Fibroblast of lung (primary cell): ENCODE measurements at regions not wholly inside any gene's neighbourhood (a gene's known extent, or its start where the extent isn't known, plus 50 kb on each side); places are given as distances from the start of the nearest gene placed in this dataset.
A peak's percentile ranks its signal among the peaks of the same experiment; 100 is the strongest.

Source experiments
- DNase-seq, 2 donors: peaks; one replicate each; pipeline versions ENCODE4 v3.0.0 to v3.0.0-alpha.2; 2010; ENCODE audit warnings: low read depth in 2 of 2
- H2AFZ ChIP-seq: 2 replicates; pipeline ENCODE4 v1.5.1; 2012; ENCODE audit warnings: low read length, control low read depth, inconsistent platforms
- H3K27ac ChIP-seq: 2 replicates; pipeline ENCODE4 v1.5.1; 2011; ENCODE audit warnings: low read length, control low read depth; ENCODE audit not compliant: insufficient read depth
- H3K27me3 ChIP-seq: 2 replicates; pipeline ENCODE4 v1.5.1; 2011; ENCODE audit warnings: mild to moderate bottlenecking, low read length; ENCODE audit not compliant: control insufficient read depth, insufficient read depth
- H3K36me3 ChIP-seq: 2 replicates; pipeline ENCODE4 v1.5.1; 2011; ENCODE audit warnings: low read length; ENCODE audit not compliant: control insufficient read depth, insufficient read depth
- H3K4me1 ChIP-seq: 2 replicates; pipeline ENCODE4 v1.5.1; 2011; ENCODE audit warnings: low read length; ENCODE audit not compliant: control insufficient read depth, insufficient read depth; ENCODE audit errors: extremely low read depth
- H3K4me2 ChIP-seq: 2 replicates; pipeline ENCODE4 v1.5.1; 2011; ENCODE audit warnings: low read length, control low read depth; ENCODE audit not compliant: insufficient read depth; ENCODE audit errors: extremely low read depth
- H3K4me3 ChIP-seq, 4 experiments: fragments of 200-600 bp in 1 of 4; sonication (generic) in 1 of 4; replicated peaks in 1 of 4; 2 replicates each; pipeline ENCODE4 v1.5.1; 2011 to 2016; ENCODE audit warnings: low read length in 4 of 4, low read depth in 3 of 4, mild to moderate bottlenecking in 3 of 4, control low read depth in 2 of 4, inconsistent platforms in 1 of 4, mixed read lengths in 1 of 4; ENCODE audit not compliant: insufficient read depth in 1 of 4; ENCODE audit errors: control extremely low read depth in 1 of 4
- H3K79me2 ChIP-seq: 2 replicates; pipeline ENCODE4 v1.5.1; 2012; ENCODE audit warnings: mild to moderate bottlenecking, low read length, inconsistent platforms; ENCODE audit not compliant: control insufficient read depth, insufficient read depth
- H3K9ac ChIP-seq: 2 replicates; pipeline ENCODE4 v1.5.1; 2011; ENCODE audit warnings: mild to moderate bottlenecking, low read length, control low read depth; ENCODE audit not compliant: insufficient read depth
- H3K9me3 ChIP-seq: 2 replicates; pipeline ENCODE4 v1.5.1; 2012; ENCODE audit warnings: low read depth, low read length; ENCODE audit not compliant: control insufficient read depth, insufficient read depth
- H4K20me1 ChIP-seq: 2 replicates; pipeline ENCODE4 v1.5.1; 2011; ENCODE audit warnings: low read length; ENCODE audit not compliant: control insufficient read depth, insufficient read depth; ENCODE audit errors: extremely low read depth
- CTCF ChIP-seq, 2 donors: IDR thresholded peaks in 1 of 2; conservative IDR thresholded peaks in 1 of 2; 1 replicate in 1 of 2; 2 replicates in 1 of 2; pipeline ENCODE4 v1.5.1; 2011 to 2012; ENCODE audit warnings: low read length in 2 of 2, control low read depth in 1 of 2, inconsistent platforms in 1 of 2, low read depth in 1 of 2, mild to moderate bottlenecking in 1 of 2
- EZH2 ChIP-seq: IDR thresholded peaks from 2 replicates; pipeline ENCODE4 v1.5.1; 2012; ENCODE audit warnings: low read length, control low read depth, mild to moderate bottlenecking; ENCODE audit errors: missing control alignments

DNA sequence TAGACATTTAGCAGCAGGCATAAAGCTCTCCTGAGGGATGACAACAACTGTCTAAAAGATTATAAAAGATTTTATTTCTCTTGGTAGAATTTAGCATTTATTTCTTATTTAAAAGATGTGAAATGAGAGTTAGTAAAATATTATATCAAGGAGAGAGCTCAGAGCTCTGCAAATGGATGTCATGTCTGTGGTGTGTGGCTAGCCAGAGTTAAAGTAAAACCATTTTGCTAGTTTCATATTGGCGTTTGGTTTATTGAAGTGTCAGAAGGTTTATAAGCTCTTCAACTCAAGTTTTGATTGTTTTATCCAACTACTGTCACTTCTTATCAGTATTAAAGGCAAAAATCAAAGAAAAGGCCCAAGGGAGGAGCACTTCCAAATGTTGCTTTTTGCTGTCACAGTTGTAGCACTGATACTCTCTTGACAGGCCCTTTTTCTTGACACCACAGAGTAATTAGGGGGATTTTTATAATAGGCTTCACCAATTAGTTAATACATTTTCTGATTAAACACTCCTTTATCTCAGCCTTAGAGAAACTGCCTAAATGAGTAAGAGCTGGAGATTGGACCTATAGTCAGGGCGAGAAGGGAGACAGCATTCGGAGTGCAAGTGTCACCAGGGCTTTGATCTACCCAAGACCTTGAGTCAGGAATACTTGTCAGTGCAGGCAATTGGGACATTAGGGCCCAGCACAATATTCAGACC lies 233.9 kb downstream of the PTBP2 start:
- no peak overlapping the region for H3K9ac ChIP-seq
- DNase-seq = no peak
- TF ChIP-seq EZH2 (no peak), CTCF (conservative IDR thresholded peaks at IDR 0.05 in 1 of 2, IDR thresholded peaks at IDR 0.05 in 1 of 2; ENCODE audit: low read depth in 1 of 2, low read length in 2 of 2) (no peak)

DNA sequence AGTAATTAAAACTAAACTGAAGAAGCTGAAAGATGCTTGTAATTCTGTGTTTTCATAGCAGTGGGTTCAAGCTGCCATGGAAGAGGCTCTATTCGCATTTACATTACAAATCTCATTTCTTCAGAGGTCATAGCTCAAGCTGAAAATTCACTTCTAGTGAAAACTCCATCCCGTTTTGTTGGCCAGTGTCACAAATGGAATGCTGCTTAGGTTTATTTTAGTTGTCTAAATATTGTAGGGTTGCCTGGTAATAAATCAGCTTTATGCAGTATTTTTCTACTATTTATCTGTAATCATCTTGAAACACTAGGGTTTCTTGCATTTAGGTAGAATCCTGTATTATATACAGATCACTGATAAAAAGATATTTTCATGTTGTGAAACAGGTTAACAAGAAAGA lies 240.6 kb downstream of the PTBP2 start:
- Histone ChIP-seq H3K27ac (no peak overlapping the region), H3K4me2 (no peak overlapping the region), H3K4me3 (no peak overlapping the region), H3K4me1 (no peaks in the 10 kb centered on the region), H3K36me3 (no peaks in the 10 kb centered on the region), H2AFZ (no peak overlapping the region), H3K79me2 (no peaks in the 10 kb centered on the region), H3K27me3 (no peaks in the 10 kb centered on the region), H3K9ac (no peak overlapping the region), H3K9me3 (no peaks in the 10 kb centered on the region), H4K20me1 (no peaks in the 10 kb centered on the region)
- TF ChIP-seq EZH2 (no peak), CTCF (conservative IDR thresholded peaks at IDR 0.05 in 1 of 2, IDR thresholded peaks at IDR 0.05 in 1 of 2; ENCODE audit: low read depth in 1 of 2, low read length in 2 of 2) (no peak)
- no peak for DNase-seq

More for the DNA sequence above, 233.9 kb downstream of the PTBP2 start:
- H3K27ac ChIP-seq = no peak overlapping the region
- H3K36me3 ChIP-seq = no peaks in the 10 kb centered on the region
- no peaks in the 10 kb centered on the region for H3K9me3 ChIP-seq
- no peak overlapping the region for H2AFZ ChIP-seq
- H4K20me1 ChIP-seq = no peaks in the 10 kb centered on the region
- H3K4me1 ChIP-seq = no peaks in the 10 kb centered on the region
- H3K27me3 ChIP-seq = no peaks in the 10 kb centered on the region
- H3K4me2 ChIP-seq = no peak overlapping the region
- no peak overlapping the region for H3K4me3 ChIP-seq
- no peaks in the 10 kb centered on the region for H3K79me2 ChIP-seq

GRCh38 chr1:96962751-96963211 lies 241.2 kb downstream of the PTBP2 start:
- Histone ChIP-seq H3K36me3 (no peaks in the 10 kb centered on the region), H4K20me1 (no peaks in the 10 kb centered on the region), H3K27ac (no peak overlapping the region), H3K4me1 (no peaks in the 10 kb centered on the region), H3K27me3 (no peaks in the 10 kb centered on the region), H3K9me3 (no peaks in the 10 kb centered on the region), H3K79me2 (no peaks in the 10 kb centered on the region), H3K4me2 (no peak overlapping the region), H3K4me3 (no peak overlapping the region), H2AFZ (no peak overlapping the region), H3K9ac (no peak overlapping the region)
- TF ChIP-seq CTCF (conservative IDR thresholded peaks at IDR 0.05 in 1 of 2, IDR thresholded peaks at IDR 0.05 in 1 of 2; ENCODE audit: low read depth in 1 of 2, low read length in 2 of 2) (no peak), EZH2 (no peak)
- peak; percentile 6 to 85 for DNase-seq
